NCI-H345 treated with DMSO at 0.1 percent for 48 hours (cell line): ENCODE measurements at regions not wholly inside any gene's neighbourhood (a gene's known extent, or its start where the extent isn't known, plus 50 kb on each side); places are given as distances from the start of the nearest gene placed in this dataset.
A peak's percentile ranks its signal among the peaks of the same experiment; 100 is the strongest.
"Not testable (repeated sequence)": the region's sequence is repeated elsewhere in the genome, so short reads cannot be mapped to it uniquely, and the experiment has no call there.

Source experiments
- DNase-seq: peaks from one replicate; lab custom pipeline; 2025; ENCODE audit not compliant: unreplicated experiment; lab: John Stamatoyannopoulos, UW

- no peak for DNase-seq
Measured at GRCh38 chr13:84132491-84132890, 250.2 kb upstream of the SLITRK1 start.

- no peak for DNase-seq
Measured at GRCh38 chr13:84131249-84131648, 249.0 kb upstream of the SLITRK1 start.

GRCh38 chr13:84130495-84131114 is 248.3 kb upstream of the SLITRK1 start:
- DNase-seq: no peak

- DNase-seq: no peak
Measured at GRCh38 chr13:84129966-84130365, 247.7 kb upstream of the SLITRK1 start.

GRCh38 chr13:84127597-84128128 is 245.4 kb upstream of the SLITRK1 start:
- no peak for DNase-seq

GRCh38 chr13:84126671-84127171 is 244.4 kb upstream of the SLITRK1 start:
- DNase-seq: peak; percentile 98

- DNase-seq: peak; percentile 45
Measured at GRCh38 chr13:84121456-84121855, 239.2 kb upstream of the SLITRK1 start.

GRCh38 chr13:84118839-84119409 is 236.7 kb upstream of the SLITRK1 start:
- no peak for DNase-seq

- no peak for DNase-seq
Measured at GRCh38 chr13:84098273-84098672, 216.0 kb upstream of the SLITRK1 start.

- no peak for DNase-seq
Measured at GRCh38 chr13:84097148-84097547, 214.9 kb upstream of the SLITRK1 start.

- DNase-seq: no peak
Measured at GRCh38 chr13:84096216-84096615, 213.9 kb upstream of the SLITRK1 start.

GRCh38 chr13:84088996-84089395 is 206.7 kb upstream of the SLITRK1 start:
- no peak for DNase-seq

GRCh38 chr13:84086847-84087162 is 204.5 kb upstream of the SLITRK1 start:
- no peak for DNase-seq

- not testable (repeated sequence) for DNase-seq
Measured at GRCh38 chr13:84086098-84086846, 204.0 kb upstream of the SLITRK1 start.

GRCh38 chr13:84082462-84082861 is 200.2 kb upstream of the SLITRK1 start:
- no peak for DNase-seq

GRCh38 chr13:84080748-84081530 is 198.7 kb upstream of the SLITRK1 start:
- DNase-seq: no peak

- no peak for DNase-seq
Measured at GRCh38 chr13:84077271-84077670, 195.0 kb upstream of the SLITRK1 start.

GRCh38 chr13:84076280-84076679 is 194.0 kb upstream of the SLITRK1 start:
- no peak for DNase-seq

GRCh38 chr13:84050536-84050935 is 168.3 kb upstream of the SLITRK1 start:
- no peak for DNase-seq

- no peak for DNase-seq
Measured at GRCh38 chr13:84049443-84050219, 167.4 kb upstream of the SLITRK1 start.

- no peak for DNase-seq
Measured at GRCh38 chr13:84044805-84045204, 162.5 kb upstream of the SLITRK1 start.
